HPDE6-E6E7 (cell line): ENCODE measurements at regions not wholly inside any gene's neighbourhood (a gene's known extent, or its start where the extent isn't known, plus 50 kb on each side); places are given as distances from the start of the nearest gene placed in this dataset.
A peak's percentile ranks its signal among the peaks of the same experiment; 100 is the strongest.
"Not testable (repeated sequence)": the region's sequence is repeated elsewhere in the genome, so short reads cannot be mapped to it uniquely, and the experiment has no call there.

ENCODE experiments used
- DNase-seq: peaks from one replicate; pipeline ENCODE4 v3.0.0; 2011; ENCODE audit warnings: missing footprints; ENCODE audit errors: extremely low spot score

- DNase-seq = no peak
Measured at GRCh38 chr7:101708223-101708622, 79.1 kb upstream of the MYL10 start.

DNA sequence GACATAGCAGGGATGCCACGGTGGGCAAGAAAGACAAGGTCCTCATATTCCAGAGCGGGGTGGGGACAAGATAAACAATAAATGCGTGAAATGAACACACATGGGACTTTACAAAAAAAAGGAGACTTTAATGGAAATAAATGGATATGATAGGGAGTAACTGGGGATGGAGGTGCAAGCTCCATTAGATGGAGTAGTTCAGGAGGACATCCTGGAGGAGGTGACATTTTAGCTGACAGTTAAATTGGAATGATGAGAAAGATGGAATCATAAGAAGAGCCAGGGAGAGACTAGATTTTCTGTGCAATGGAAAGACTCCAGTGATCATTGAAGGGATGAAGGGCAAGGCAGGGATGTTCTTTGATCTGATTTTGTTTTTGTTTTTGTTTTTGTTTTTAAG is 83.6 kb upstream of the MYL10 start:
- no peak for DNase-seq

GRCh38 chr7:101714097-101714496 is 85.0 kb upstream of the MYL10 start:
- no peak for DNase-seq

GRCh38 chr7:101717628-101718357 is 88.7 kb upstream of the MYL10 start:
- peak; percentile 67 for DNase-seq

- DNase-seq = no peak
Measured at GRCh38 chr7:101718363-101719122, 89.4 kb upstream of the MYL10 start.

GRCh38 chr7:101719123-101719470 is 90.0 kb upstream of the MYL10 start:
- no peak for DNase-seq

DNA sequence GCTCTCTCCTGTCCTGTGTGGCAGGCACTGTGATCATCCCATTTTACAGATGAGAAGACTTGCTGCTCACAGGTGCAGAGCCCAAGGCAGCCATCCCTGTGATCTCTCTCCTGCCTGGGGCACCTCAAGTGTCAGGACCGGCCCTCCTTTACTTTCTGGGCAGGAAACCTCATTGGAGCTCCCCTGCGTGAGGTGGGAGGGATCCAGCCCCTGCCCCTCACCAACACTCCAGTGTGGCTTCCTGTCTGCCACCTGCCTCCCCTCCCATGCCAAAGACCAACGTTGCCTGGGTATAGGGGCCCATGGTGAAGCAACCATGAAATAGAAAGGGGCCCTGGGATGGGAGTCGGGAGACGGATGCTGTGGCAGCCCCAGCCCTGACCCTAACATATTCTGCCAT is 91.2 kb upstream of the MYL10 start:
- no peak for DNase-seq

DNA sequence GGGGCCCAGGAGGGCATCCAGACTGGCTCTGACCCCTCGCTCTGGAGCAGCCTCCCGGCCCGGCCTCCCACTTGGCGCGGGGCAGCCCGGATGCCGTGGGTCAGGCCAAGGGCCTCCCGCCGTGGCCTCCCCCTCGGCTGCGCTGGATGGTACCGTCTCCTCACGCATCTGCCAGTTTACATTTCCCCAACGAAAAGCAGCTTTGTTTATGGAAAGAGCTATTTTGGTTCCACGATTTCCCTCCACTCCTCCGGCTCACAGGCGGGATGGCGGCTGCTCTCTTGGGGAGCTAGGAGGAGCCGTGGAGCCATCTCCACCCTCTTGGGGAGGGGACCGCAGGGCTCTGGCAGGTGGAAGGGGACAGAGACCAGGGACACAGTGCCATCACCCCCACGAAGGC is 93.2 kb upstream of the MYL10 start:
- no peak for DNase-seq

- DNase-seq = no peak
Measured at GRCh38 chr7:101723835-101724234, 93.6 kb upstream of the CUX1 start.

GRCh38 chr7:101724957-101725356 is 92.5 kb upstream of the CUX1 start:
- DNase-seq = no peak

DNA sequence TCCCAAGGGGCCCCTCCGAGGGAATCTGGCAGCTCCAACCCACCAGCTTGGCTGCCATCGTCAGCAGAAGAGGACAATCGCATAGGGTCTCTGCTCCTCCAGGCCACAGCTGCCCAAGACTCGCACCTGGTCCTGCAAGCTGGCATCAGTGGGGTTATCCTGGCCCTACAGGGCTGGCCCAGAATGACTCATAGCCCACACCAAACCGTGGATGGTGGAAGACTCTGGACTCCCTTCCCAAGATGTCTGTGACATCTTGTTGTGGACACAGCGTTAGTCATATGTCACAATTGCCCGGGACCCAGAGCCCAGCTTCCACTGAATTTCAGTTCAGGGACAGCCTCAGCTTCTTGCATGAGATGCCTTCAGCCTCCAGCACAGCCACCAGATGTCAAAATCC is 91.5 kb upstream of the CUX1 start:
- no peak for DNase-seq

- no peak for DNase-seq
Measured at GRCh38 chr7:101727184-101727583, 90.2 kb upstream of the CUX1 start.

- no peak for DNase-seq
Measured at GRCh38 chr7:101728128-101728527, 89.3 kb upstream of the CUX1 start.

- DNase-seq = not testable (repeated sequence)
Measured at GRCh38 chr7:101728873-101729240, 88.6 kb upstream of the CUX1 start.

- DNase-seq = no peak
Measured at GRCh38 chr7:101729241-101729883, 88.1 kb upstream of the CUX1 start.

DNA sequence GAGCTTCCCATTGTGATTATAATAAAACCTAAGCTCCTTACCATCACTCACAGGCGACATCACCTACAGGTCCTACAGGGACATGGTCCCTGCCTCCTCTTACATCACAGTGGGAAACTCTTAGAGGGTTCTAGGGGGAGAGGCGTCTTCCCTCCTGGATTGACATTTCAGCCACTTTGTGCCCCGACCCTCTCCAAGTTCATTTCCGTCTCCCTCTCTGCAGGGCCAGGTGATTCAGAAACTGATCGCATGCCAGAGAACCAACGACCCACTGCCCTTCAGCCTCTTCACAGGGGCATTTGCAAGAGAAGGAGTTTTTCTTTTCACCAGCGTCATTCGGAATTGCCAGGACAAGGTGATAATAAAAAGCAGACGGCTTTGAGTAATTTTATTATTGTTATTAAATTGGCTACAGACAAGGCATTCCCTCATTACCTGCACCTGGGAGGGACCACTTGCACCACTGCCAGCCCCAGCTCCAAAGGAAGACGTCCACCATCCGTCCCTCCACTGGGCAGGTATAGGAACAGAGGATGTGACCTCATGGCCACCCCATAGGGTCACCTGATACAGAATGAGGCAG is 85.8 kb upstream of the CUX1 start:
- no peak for DNase-seq

- no peak for DNase-seq
Measured at GRCh38 chr7:101733713-101734475, 83.5 kb upstream of the CUX1 start.

- DNase-seq = no peak
Measured at GRCh38 chr7:101736084-101736483, 81.3 kb upstream of the CUX1 start.

GRCh38 chr7:101739775-101740398 is 77.5 kb upstream of the CUX1 start:
- DNase-seq = no peak

GRCh38 chr7:101740981-101741725 is 76.3 kb upstream of the CUX1 start:
- DNase-seq = no peak
